ENCODE measurements at regions not wholly inside any gene's neighbourhood (a gene's known extent, or its start where the extent isn't known, plus 50 kb on each side); places are given as distances from the start of the nearest gene placed in this dataset.

DNA sequence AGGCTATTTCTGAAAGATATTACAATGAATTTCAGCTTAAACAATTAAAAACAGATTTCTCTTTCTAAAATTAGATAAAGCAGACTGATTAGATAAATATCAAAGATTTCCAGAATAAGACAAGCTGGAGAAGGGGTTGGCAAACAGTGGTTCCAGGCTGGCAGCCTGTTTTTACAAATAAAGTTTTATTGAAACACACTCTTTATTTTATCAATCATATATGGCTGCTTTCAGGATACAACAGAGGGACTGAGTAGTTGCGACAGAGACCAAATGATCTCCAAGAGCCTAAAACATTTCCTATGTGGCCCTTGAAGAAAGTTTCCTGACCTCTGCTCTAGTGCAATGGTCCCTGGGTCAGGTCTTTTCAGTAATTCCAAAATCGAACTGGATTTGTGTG is 65.6 kb upstream of the IYD start:
- ATAC-seq (no peak), DNase-seq (ENCODE audit: low read depth, low spot score) (no peak)
- Histone ChIP-seq H3K4me2 (ENCODE audit: low read length) (no peak overlapping the region; the same call in 1 of the 2 replicates), H3K9me2 (ENCODE audit: insufficient read depth) (no peaks in the 10 kb centered on the region), H3K9me3 (ENCODE audit: control insufficient read depth in 1 of 2, insufficient read depth in 1 of 2, low read depth in 1 of 2, low read length in 2 of 2) (peaks cover 0 to under 1% of the 10 kb centered on the region in 2 experiments; a peak in 1 of 4 replicates), H3K9ac (ENCODE audit: low read length) (no peak overlapping the region), H3K4me3 (replicated peaks in 1 of 2; ENCODE audit: low read depth in 1 of 2, low read length in 2 of 2) (no peak overlapping the region), H3K27me3 (ENCODE audit: insufficient read depth, low read length) (no peaks in the 10 kb centered on the region), H4K20me1 (ENCODE audit: insufficient read depth) (no peaks in the 10 kb centered on the region), H3K79me2 (ENCODE audit: insufficient read depth, low read length) (no peaks in the 10 kb centered on the region), H3K27ac (ENCODE audit: low read depth, low read length) (no peak overlapping the region), H3K4me1 (ENCODE audit: control insufficient read depth in 1 of 2, insufficient read depth in 2 of 2, low read length in 2 of 2) (peaks cover 9 to 23% of the 10 kb centered on the region in 2 experiments), H2AFZ (ENCODE audit: low read depth, low read length, poor library complexity, severe bottlenecking) (no peak overlapping the region), H3K36me3 (ENCODE audit: control insufficient read depth in 1 of 2, insufficient read depth in 2 of 2, low read length in 2 of 2) (no peaks in the 10 kb centered on the region)
- TF ChIP-seq ZNF274 (IDR thresholded peaks at IDR 0.05; ENCODE audit: low read depth, low read length) (no peak), YY1 (IDR thresholded peaks at IDR 0.05; ENCODE audit: extremely low read depth, insufficient replicate concordance, low read depth, low read length) (no peak), RAD21 (IDR thresholded peaks at IDR 0.05; ENCODE audit: low read depth) (no peak), EGR1 (IDR thresholded peaks at IDR 0.05; ENCODE audit: low read depth) (no peak), TCF7L2 (IDR thresholded peaks at IDR 0.05; ENCODE audit: borderline replicate concordance, extremely low read depth, insufficient read depth, insufficient read length) (no peak), SIN3A (IDR thresholded peaks at IDR 0.05; ENCODE audit: low read depth) (no peak), POLR2A (IDR thresholded peaks at IDR 0.05; ENCODE audit: borderline replicate concordance, extremely low read depth, insufficient read depth, insufficient read length) (no peak), SRF (IDR thresholded peaks at IDR 0.05; ENCODE audit: low read depth) (no peak), EZH2 (IDR thresholded peaks at IDR 0.05) (no peak), CEBPB (IDR thresholded peaks at IDR 0.05; ENCODE audit: low read depth) (no peak)
- TF ChIP-seq, protein P1, sequence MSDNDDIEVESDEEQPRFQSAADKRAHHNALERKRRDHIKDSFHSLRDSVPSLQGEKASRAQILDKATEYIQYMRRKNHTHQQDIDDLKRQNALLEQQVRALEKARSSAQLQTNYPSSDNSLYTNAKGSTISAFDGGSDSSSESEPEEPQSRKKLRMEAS (IDR thresholded peaks at IDR 0.05): no peak
- TF ChIP-seq, protein P2, sequence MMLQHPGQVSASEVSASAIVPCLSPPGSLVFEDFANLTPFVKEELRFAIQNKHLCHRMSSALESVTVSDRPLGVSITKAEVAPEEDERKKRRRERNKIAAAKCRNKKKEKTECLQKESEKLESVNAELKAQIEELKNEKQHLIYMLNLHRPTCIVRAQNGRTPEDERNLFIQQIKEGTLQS (IDR thresholded peaks at IDR 0.05): no peak
- TF ChIP-seq, protein P3, sequence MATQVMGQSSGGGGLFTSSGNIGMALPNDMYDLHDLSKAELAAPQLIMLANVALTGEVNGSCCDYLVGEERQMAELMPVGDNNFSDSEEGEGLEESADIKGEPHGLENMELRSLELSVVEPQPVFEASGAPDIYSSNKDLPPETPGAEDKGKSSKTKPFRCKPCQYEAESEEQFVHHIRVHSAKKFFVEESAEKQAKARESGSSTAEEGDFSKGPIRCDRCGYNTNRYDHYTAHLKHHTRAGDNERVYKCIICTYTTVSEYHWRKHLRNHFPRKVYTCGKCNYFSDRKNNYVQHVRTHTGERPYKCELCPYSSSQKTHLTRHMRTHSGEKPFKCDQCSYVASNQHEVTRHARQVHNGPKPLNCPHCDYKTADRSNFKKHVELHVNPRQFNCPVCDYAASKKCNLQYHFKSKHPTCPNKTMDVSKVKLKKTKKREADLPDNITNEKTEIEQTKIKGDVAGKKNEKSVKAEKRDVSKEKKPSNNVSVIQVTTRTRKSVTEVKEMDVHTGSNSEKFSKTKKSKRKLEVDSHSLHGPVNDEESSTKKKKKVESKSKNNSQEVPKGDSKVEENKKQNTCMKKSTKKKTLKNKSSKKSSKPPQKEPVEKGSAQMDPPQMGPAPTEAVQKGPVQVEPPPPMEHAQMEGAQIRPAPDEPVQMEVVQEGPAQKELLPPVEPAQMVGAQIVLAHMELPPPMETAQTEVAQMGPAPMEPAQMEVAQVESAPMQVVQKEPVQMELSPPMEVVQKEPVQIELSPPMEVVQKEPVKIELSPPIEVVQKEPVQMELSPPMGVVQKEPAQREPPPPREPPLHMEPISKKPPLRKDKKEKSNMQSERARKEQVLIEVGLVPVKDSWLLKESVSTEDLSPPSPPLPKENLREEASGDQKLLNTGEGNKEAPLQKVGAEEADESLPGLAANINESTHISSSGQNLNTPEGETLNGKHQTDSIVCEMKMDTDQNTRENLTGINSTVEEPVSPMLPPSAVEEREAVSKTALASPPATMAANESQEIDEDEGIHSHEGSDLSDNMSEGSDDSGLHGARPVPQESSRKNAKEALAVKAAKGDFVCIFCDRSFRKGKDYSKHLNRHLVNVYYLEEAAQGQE (IDR thresholded peaks at IDR 0.05; ENCODE audit: low read depth): no peak
- TF ChIP-seq, protein P4, sequence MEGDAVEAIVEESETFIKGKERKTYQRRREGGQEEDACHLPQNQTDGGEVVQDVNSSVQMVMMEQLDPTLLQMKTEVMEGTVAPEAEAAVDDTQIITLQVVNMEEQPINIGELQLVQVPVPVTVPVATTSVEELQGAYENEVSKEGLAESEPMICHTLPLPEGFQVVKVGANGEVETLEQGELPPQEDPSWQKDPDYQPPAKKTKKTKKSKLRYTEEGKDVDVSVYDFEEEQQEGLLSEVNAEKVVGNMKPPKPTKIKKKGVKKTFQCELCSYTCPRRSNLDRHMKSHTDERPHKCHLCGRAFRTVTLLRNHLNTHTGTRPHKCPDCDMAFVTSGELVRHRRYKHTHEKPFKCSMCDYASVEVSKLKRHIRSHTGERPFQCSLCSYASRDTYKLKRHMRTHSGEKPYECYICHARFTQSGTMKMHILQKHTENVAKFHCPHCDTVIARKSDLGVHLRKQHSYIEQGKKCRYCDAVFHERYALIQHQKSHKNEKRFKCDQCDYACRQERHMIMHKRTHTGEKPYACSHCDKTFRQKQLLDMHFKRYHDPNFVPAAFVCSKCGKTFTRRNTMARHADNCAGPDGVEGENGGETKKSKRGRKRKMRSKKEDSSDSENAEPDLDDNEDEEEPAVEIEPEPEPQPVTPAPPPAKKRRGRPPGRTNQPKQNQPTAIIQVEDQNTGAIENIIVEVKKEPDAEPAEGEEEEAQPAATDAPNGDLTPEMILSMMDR (IDR thresholded peaks at IDR 0.05 in 2 of 3, conservative IDR thresholded peaks at IDR 0.05 in 1 of 3; ENCODE audit: borderline replicate concordance in 1 of 3, insufficient read depth in 1 of 3, low read depth in 2 of 3, low read length in 2 of 3): no peak
- RAD21 ChIA-PET (ENCODE audit: low non-redundant PET in 1 of 2, low total read pairs in 2 of 2, uncharacterized antibody in 2 of 2, unreplicated experiment in 2 of 2): no interaction called here
- BruUV-seq (replicated peaks): no TSS peak
- POLR2A ChIA-PET: no interaction called here
- intact Hi-C loops (cut with micrococcal nuclease): no loop called here
- CTCF ChIA-PET: no interaction called here

Measured in HCT116 (cell line).